GM21619 (cell line): ENCODE measurements at regions not wholly inside any gene's neighbourhood (a gene's known extent, or its start where the extent isn't known, plus 50 kb on each side); places are given as distances from the start of the nearest gene placed in this dataset.
"Not testable (repeated sequence)": the region's sequence is repeated elsewhere in the genome, so short reads cannot be mapped to it uniquely, and the experiment has no call there.

Source experiments
- ATAC-seq: cut with Tn5 transposase; IDR thresholded peaks from one replicate; pipeline ENCODE4 v1.9.1; 2021; ENCODE audit not compliant: unreplicated experiment

- ATAC-seq = no peak
These were observed 250.0 kb upstream of the NECTIN3 start for GRCh38 chr3:110821586-110821985.

- ATAC-seq = no peak
These were observed 248.6 kb upstream of the NECTIN3 start for GRCh38 chr3:110822971-110823370.

GRCh38 chr3:110846971-110847370 is 224.6 kb upstream of the NECTIN3 start:
- ATAC-seq = no peak

- no peak for ATAC-seq
These were observed 222.6 kb upstream of the NECTIN3 start for GRCh38 chr3:110849064-110849463.

GRCh38 chr3:110851736-110852135 is 219.9 kb upstream of the NECTIN3 start:
- no peak for ATAC-seq

- ATAC-seq = no peak
These were observed 216.4 kb upstream of the NECTIN3 start for GRCh38 chr3:110855207-110855606.

GRCh38 chr3:110856916-110857315 is 214.7 kb upstream of the NECTIN3 start:
- no peak for ATAC-seq

- ATAC-seq = no peak
These were observed 213.1 kb upstream of the NECTIN3 start for GRCh38 chr3:110858549-110858948.

GRCh38 chr3:110859336-110859735 is 212.3 kb upstream of the NECTIN3 start:
- no peak for ATAC-seq

- ATAC-seq = no peak
These were observed 211.6 kb upstream of the NECTIN3 start for GRCh38 chr3:110859993-110860392.

GRCh38 chr3:110865934-110866333 is 205.7 kb upstream of the NECTIN3 start:
- no peak for ATAC-seq

- no peak for ATAC-seq
These were observed 203.5 kb upstream of the NECTIN3 start for GRCh38 chr3:110868106-110868505.

GRCh38 chr3:110869736-110870135 is 201.9 kb upstream of the NECTIN3 start:
- ATAC-seq = no peak

- no peak for ATAC-seq
These were observed 199.7 kb upstream of the NECTIN3 start for GRCh38 chr3:110871869-110872268.

- ATAC-seq = no peak
These were observed 192.9 kb upstream of the NECTIN3 start for GRCh38 chr3:110878692-110879091.

GRCh38 chr3:110881069-110881468 is 190.5 kb upstream of the NECTIN3 start:
- peak; percentile 92 for ATAC-seq

- no peak for ATAC-seq
These were observed 185.3 kb upstream of the NECTIN3 start for GRCh38 chr3:110886222-110886893.

GRCh38 chr3:110887176-110887575 is 184.4 kb upstream of the NECTIN3 start:
- ATAC-seq = no peak

GRCh38 chr3:110888625-110889375 is 182.8 kb upstream of the NECTIN3 start:
- not testable (repeated sequence) for ATAC-seq

- ATAC-seq = not testable (repeated sequence)
These were observed 182.3 kb upstream of the NECTIN3 start for GRCh38 chr3:110889376-110889699.

- ATAC-seq = no peak
These were observed 177.0 kb upstream of the NECTIN3 start for GRCh38 chr3:110894574-110894973.

- no peak for ATAC-seq
These were observed 176.6 kb upstream of the NECTIN3 start for GRCh38 chr3:110895054-110895453.

GRCh38 chr3:110897046-110897445 is 174.6 kb upstream of the NECTIN3 start:
- no peak for ATAC-seq
